OCI-LY1 (cell line): ENCODE measurements at regions not wholly inside any gene's neighbourhood (a gene's known extent, or its start where the extent isn't known, plus 50 kb on each side); places are given as distances from the start of the nearest gene placed in this dataset.

ENCODE experiments used
- H2AFZ ChIP-seq: fragments of 200-600 bp; sonication (generic), shearing (Covaris generic); 2 replicates; pipeline ENCODE4 v1.6.0; 2014; ENCODE audit warnings: antibody characterized with exemption, mild to moderate bottlenecking, low read length
- H3F3A ChIP-seq: fragments of 200-600 bp; sonication (generic), shearing (Covaris generic); 2 replicates; pipeline ENCODE4 v1.6.0; 2014; ENCODE audit warnings: mild to moderate bottlenecking, antibody characterized with exemption, low read length, moderate library complexity; ENCODE audit not compliant: insufficient read depth
- H3K27ac ChIP-seq: fragments of 200-600 bp; sonication (generic); 2 replicates; pipeline ENCODE4 v1.5.1; 2014; ENCODE audit warnings: low read length, mixed run types, mild to moderate bottlenecking, low read depth; ENCODE audit not compliant: poor library complexity, severe bottlenecking
- H3K27me3 ChIP-seq: fragments of 200-600 bp; sonication (generic); 2 replicates; pipeline ENCODE4 v1.6.0; 2014; ENCODE audit warnings: antibody characterized with exemption, mild to moderate bottlenecking, low read length, moderate library complexity; ENCODE audit not compliant: insufficient read depth
- H3K36me3 ChIP-seq: fragments of 200-600 bp; sonication (generic); 2 replicates; pipeline ENCODE4 v1.6.1; 2014; ENCODE audit warnings: mild to moderate bottlenecking, antibody characterized with exemption, low read length, moderate library complexity, mixed read lengths; ENCODE audit not compliant: insufficient read depth
- H3K4me1 ChIP-seq: fragments of 200-600 bp; sonication (generic); 2 replicates; pipeline ENCODE4 v1.5.1; 2014; ENCODE audit warnings: mild to moderate bottlenecking, low read length, moderate library complexity; ENCODE audit not compliant: insufficient read depth, severe bottlenecking
- H3K4me2 ChIP-seq: fragments of 200-600 bp; sonication (generic), shearing (Covaris generic); 2 replicates; pipeline ENCODE4 v1.6.1; 2014; ENCODE audit warnings: low read length
- H3K4me3 ChIP-seq: fragments of 200-600 bp; sonication (generic); 2 replicates; pipeline ENCODE4 v1.5.1; 2014; ENCODE audit warnings: low read length, low read depth, mild to moderate bottlenecking, mixed read lengths; ENCODE audit not compliant: poor library complexity, severe bottlenecking
- H3K79me2 ChIP-seq: fragments of 200-600 bp; shearing (Covaris generic); 2 replicates; pipeline ENCODE4 v1.6.1; 2016; ENCODE audit warnings: mixed run types, low read length, mixed read lengths; ENCODE audit not compliant: insufficient read depth
- H3K9ac ChIP-seq: fragments of 200-600 bp; sonication (generic), shearing (Covaris generic); 2 replicates; pipeline ENCODE4 v1.6.1; 2014; ENCODE audit warnings: mild to moderate bottlenecking, low read length, mixed read lengths
- H3K9me2 ChIP-seq: fragments of 200-600 bp; sonication (generic), shearing (Covaris generic); 2 replicates; pipeline ENCODE4 v1.6.1; 2014; ENCODE audit warnings: low read depth, mild to moderate bottlenecking, low read length, mixed read lengths
- H3K9me3 ChIP-seq: fragments of 200-600 bp; shearing (Covaris generic); 2 replicates; pipeline ENCODE4 v1.6.1; 2014; ENCODE audit warnings: low read length, mixed read lengths
- H4K20me1 ChIP-seq: fragments of 200-600 bp; sonication (generic), shearing (Covaris generic); 2 replicates; pipeline ENCODE4 v1.6.0; 2016; ENCODE audit warnings: mild to moderate bottlenecking, low read length; ENCODE audit not compliant: insufficient read depth
- EZH2 ChIP-seq: fragments of 200-600 bp; sonication (generic), shearing (Covaris generic); IDR thresholded peaks from 2 replicates; pipeline ENCODE4 v1.8.0; 2017; ENCODE audit warnings: borderline replicate concordance, mixed run types, mild to moderate bottlenecking, antibody characterized with exemption, low read length, moderate library complexity, mixed read lengths
- TF ChIP-seq, protein P1 (sequence below): fragments of 200-600 bp; sonication (generic), shearing (Covaris generic); IDR thresholded peaks from 2 replicates; pipeline ENCODE4 v1.5.1; 2017; ENCODE audit warnings: mild to moderate bottlenecking, antibody characterized with exemption, low read length, moderate library complexity, mixed read lengths

DNA sequence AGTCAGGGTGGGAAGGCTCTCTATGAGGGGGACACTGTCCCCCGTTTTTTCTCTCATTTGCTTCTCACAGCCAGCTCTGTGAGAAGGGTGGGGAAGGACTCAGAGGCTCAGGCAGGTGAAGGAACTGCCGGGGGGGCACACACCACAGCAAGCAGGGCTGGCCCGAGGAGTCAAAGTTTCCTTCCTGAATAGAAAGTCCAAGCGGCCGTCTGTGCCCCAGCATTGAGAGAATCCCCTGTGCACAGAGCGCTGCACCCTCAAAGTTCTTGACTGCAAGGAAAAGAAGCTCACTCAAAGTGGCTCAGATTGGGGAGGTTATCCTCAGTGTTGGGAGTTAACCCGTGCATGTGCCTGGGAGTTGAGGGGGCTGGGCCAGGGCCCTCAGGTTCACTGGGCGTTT lies 145.2 kb upstream of the AJAP1 start:
- Histone ChIP-seq H3F3A (no peaks in the 10 kb centered on the region), H3K4me2 (no peak overlapping the region), H3K4me3 (no peak overlapping the region), H3K9ac (no peak overlapping the region), H4K20me1 (no peaks in the 10 kb centered on the region), H3K27me3 (no peaks in the 10 kb centered on the region), H3K36me3 (no peaks in the 10 kb centered on the region), H3K9me3 (no peaks in the 10 kb centered on the region), H3K27ac (no peak overlapping the region), H3K79me2 (no peaks in the 10 kb centered on the region), H2AFZ (no peak overlapping the region), H3K9me2 (no peaks in the 10 kb centered on the region), H3K4me1 (no peaks in the 10 kb centered on the region)
- TF ChIP-seq, protein P1, sequence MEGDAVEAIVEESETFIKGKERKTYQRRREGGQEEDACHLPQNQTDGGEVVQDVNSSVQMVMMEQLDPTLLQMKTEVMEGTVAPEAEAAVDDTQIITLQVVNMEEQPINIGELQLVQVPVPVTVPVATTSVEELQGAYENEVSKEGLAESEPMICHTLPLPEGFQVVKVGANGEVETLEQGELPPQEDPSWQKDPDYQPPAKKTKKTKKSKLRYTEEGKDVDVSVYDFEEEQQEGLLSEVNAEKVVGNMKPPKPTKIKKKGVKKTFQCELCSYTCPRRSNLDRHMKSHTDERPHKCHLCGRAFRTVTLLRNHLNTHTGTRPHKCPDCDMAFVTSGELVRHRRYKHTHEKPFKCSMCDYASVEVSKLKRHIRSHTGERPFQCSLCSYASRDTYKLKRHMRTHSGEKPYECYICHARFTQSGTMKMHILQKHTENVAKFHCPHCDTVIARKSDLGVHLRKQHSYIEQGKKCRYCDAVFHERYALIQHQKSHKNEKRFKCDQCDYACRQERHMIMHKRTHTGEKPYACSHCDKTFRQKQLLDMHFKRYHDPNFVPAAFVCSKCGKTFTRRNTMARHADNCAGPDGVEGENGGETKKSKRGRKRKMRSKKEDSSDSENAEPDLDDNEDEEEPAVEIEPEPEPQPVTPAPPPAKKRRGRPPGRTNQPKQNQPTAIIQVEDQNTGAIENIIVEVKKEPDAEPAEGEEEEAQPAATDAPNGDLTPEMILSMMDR: no peak
- TF ChIP-seq EZH2: no peak

DNA sequence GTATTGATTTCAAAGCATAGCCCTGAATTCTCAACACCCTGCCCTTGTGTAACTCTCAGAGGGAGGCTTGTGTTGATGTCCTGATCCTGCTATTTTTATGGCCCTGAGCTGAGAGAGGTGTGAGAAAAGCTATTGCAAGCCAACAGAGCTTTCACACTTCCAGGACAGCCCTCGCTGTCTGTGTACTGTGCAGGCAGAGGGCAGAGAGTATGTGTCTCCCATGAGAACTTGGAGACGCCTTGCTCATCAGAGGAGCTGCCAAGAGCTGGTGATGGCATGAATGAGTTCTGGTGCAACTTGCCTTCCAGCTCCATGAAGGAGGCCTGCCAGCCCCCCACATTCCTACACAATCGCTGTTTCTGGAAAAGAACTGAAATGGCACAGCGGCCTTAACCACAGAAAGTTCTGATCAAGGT lies 144.1 kb upstream of the AJAP1 start:
- no peak overlapping the region for H3K4me2 ChIP-seq
- no peaks in the 10 kb centered on the region for H3K79me2 ChIP-seq
- H3F3A ChIP-seq: no peaks in the 10 kb centered on the region
- no peaks in the 10 kb centered on the region for H4K20me1 ChIP-seq
- H3K9ac ChIP-seq: no peak overlapping the region
- H3K36me3 ChIP-seq: no peaks in the 10 kb centered on the region
- TF ChIP-seq EZH2: no peak
- TF ChIP-seq, protein P1: no peak
- H3K27ac ChIP-seq: no peak overlapping the region
- no peaks in the 10 kb centered on the region for H3K9me2 ChIP-seq
- no peak overlapping the region for H2AFZ ChIP-seq
- H3K27me3 ChIP-seq: no peaks in the 10 kb centered on the region
- H3K9me3 ChIP-seq: no peaks in the 10 kb centered on the region
- no peaks in the 10 kb centered on the region for H3K4me1 ChIP-seq
- H3K4me3 ChIP-seq: no peak overlapping the region

DNA sequence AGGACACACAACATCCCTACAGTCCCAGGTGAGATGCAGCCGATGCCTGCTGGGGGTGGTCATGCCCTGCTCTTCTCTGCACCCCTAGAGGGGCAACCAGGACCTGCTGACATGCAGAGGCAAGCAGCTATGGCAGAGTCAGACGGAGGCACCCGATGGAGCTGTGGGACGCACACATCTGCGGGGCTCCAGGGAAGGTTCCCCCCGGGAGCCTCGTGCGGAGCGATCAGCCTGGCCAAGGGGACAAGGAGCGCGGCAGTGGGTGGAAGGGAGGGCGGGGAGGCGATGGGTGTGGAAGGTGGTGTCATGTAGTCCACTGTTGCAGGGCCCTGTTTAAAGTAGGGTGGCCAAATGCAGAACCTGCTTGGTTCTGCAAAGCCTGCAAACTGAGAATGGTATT lies 143.0 kb upstream of the AJAP1 start:
- Histone ChIP-seq H3K27me3 (no peaks in the 10 kb centered on the region), H3K4me2 (no peak overlapping the region), H3K4me3 (no peak overlapping the region), H3K27ac (no peak overlapping the region), H3K9ac (no peak overlapping the region), H3K9me2 (no peaks in the 10 kb centered on the region), H3F3A (no peaks in the 10 kb centered on the region), H3K4me1 (no peaks in the 10 kb centered on the region), H3K9me3 (no peaks in the 10 kb centered on the region), H2AFZ (no peak overlapping the region), H3K36me3 (no peaks in the 10 kb centered on the region), H4K20me1 (no peaks in the 10 kb centered on the region), H3K79me2 (no peaks in the 10 kb centered on the region)
- no peak for TF ChIP-seq EZH2
- TF ChIP-seq, protein P1: no peak
